GM20431 (cell line): ENCODE measurements at regions not wholly inside any gene's neighbourhood (a gene's known extent, or its start where the extent isn't known, plus 50 kb on each side); places are given as distances from the start of the nearest gene placed in this dataset.
"Not testable (repeated sequence)": the region's sequence is repeated elsewhere in the genome, so short reads cannot be mapped to it uniquely, and the experiment has no call there.

Source experiments
- in situ Hi-C: fragments of 300-500 bp; cut with MseI, MboI; formaldehyde crosslinking; loops from one replicate; pipeline ENCODE4 v1.15.0; 2020; ENCODE audit warnings: low sequenced_read_pairs; ENCODE audit not compliant: unreplicated experiment

DNA sequence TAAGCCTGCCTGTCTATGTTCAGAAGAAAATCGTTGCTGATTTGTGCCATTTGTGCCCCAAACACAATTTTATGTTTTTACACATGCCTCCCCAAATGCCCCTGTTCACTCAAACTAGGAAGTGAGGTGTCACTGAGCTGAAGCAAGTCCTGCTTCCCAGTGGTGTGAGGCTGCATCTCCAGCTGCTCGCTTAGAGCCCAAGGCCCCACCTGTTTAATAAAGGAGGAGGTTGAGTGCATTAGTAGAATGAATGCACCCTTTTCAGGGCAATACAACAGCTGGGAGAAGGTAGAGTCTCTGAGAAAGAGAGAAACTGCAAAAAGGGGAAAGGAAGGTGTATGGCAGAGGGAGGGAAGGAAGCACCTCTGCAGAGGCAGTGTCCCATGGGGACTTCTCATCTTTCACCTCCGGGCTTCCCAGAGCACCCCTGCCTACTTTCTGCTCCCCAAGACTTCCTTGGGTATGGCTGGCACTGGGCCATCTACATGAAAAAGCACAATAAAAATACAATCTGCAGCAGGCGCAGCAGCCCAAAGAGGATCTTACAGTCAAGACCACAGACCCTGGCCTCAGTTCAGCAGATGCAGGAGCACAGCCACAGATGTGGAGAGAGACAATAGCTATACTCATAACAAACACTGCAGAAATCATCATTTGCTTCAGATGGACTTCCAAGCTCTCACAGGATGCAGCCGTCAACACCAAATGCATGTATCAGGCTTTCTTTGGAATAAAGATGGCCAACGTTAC is 165.9 kb downstream of the POLR2M start:
- in situ Hi-C loops: loop anchor here (25.0 kb wide), 1 partner anchor 235 kb away; no protein-coding TSS in a partner anchor

DNA sequence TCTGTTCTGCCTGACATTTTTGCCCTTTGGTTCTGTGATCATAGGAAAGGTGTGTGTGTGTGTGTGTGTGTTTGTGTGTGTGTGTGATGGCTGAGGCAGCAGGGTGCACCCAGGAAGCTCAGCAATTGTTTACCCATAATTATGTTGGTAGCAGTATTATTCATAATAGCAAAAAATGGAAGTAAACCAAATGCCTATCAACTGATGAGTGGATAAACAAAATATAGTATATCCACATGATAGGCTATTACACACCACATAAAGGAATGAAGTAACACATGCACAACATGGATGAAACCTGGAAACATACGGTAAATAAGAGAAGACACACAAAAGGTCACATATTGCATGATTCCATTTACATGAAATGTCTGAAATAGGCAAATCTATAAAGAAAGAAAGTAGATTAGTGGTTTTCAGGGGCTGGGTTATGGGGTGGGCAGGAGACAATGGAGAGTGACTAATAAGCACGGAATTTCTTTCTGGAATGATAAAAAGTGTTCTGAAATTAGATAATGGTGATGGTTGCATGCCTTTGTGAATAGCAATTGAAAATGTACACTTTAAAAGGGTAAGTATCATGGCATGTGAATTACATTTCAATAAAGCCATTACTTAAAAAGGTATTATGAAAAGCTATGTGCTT is 167.2 kb downstream of the POLR2M start:
- in situ Hi-C loops: loop anchor here (25.0 kb wide), 1 partner anchor 236 kb away; no protein-coding TSS in a partner anchor

DNA sequence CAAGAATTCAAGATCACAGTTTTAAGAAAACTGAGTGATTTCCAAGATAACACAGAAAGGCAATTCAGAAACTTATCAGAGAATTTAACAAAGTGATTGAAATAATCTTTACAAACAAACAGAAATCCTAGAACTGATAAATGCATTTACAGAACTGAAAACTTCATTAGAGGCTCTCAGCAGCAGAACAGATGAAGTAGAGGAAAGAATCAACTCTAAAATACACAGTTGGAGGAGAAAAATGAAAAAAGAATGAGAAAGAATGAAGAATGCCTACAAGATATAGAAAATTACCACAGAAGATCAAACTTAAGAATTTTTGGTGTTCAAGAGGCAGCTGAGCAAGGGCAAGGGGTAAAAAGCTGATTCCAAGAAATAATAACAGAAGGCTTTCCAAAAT is 168.8 kb downstream of the POLR2M start:
- in situ Hi-C loops: no loop called here

DNA sequence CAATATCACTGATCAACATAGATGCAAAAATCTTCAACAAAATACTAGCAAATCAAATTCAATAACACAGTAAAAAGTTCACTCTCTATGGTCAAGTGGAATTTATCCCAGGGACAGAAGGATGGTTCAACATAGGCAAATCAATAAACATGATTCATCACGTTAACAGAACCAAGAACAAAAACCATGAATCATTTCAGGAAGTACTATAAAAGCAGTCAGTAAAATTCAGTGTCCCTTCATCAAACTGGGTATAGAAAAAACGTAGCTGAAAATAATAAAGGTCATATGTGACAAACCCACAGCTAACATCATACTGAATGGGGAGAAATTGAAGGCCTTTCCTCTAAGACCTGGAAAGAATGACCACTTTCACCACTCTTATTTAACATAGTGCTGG is 172.1 kb downstream of the POLR2M start:
- in situ Hi-C loops: no loop called here

DNA sequence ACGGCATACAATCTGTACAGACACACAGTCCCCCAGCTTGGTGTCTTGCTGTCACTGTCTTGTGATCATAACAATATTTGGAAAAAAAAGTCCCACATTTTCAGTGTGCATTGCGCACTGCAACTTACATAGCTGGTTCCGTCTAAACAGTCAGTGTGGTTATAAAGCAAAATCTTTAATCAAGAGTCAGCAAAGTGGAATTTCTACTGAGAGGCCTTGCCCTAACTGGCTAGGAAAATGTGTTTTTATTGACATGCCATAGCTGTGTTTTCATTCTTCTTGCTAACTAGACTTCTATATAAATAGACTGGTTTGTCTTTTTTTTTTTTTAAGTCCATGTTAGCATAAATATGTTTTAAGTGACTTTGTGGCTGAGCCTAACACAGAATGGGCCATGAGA is 174.8 kb downstream of the POLR2M start:
- in situ Hi-C loops: no loop called here

- in situ Hi-C loops: no loop called here
Measured at GRCh38 chr15:57881972-57882371, 175.5 kb downstream of the POLR2M start.

GRCh38 chr15:57883701-57884100 is 177.2 kb downstream of the POLR2M start:
- in situ Hi-C loops: no loop called here

DNA sequence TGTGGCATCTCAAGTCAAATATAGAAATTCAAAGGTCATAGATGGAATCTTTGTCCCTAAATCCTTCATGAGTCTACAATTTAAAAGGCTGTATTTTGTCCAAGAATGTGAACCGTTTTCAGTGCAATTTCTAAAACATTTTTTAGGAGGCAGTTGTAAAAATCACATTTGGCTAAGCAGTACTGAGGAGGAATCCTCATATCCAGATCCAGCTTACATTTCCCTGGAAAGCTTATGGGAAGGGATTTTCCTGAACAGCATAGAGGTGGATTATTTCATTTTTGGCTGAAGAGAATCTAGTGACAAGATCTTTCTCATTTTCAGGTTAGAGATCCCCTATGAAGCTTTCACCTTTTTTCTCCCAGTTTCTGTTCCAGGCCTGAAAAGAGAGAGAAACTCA is 178.4 kb downstream of the POLR2M start:
- in situ Hi-C loops: no loop called here

GRCh38 chr15:57885435-57885834 is 178.9 kb downstream of the POLR2M start:
- in situ Hi-C loops: no loop called here

- in situ Hi-C loops: no loop called here
Measured at GRCh38 chr15:57887825-57888224, 177.7 kb downstream of the ALDH1A2 start.

DNA sequence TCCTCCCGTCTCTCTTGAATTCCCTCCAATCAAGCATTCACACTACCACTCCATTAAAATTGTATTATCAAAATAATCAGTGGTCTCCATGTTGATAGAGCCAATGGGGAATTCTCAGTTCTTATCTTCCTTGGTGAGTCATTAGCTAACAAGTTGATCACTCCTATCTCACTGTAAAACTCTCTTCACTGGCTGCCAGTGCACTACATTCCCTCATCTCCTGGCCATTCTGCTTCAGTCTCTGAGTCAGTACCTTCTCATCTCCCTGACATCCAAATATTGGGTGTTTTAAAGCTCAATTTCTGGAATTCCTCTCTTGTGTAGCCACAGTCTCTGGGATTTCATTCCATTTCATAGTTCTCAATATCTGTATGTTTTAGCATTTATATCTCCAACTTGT is 175.2 kb downstream of the ALDH1A2 start:
- in situ Hi-C loops: no loop called here

DNA sequence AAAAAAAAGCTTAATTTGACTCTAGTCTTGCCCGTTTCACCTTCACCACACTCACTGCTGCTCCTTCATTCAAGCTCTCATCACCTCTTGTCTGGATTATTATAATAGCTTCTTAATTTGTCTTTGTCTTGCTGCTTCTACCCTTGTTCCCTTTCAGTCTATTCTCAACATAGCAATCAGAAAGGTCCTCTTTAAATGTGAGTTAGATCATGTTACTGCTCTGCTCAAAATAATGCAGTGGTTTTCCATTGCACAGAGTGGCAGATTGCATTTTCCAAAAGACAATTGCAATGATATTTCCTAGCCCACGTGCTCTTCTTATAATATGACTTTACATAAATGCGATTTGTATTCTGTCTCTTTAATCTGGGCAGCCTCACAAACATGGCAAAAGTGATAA is 174.6 kb downstream of the ALDH1A2 start:
- in situ Hi-C loops: no loop called here

DNA sequence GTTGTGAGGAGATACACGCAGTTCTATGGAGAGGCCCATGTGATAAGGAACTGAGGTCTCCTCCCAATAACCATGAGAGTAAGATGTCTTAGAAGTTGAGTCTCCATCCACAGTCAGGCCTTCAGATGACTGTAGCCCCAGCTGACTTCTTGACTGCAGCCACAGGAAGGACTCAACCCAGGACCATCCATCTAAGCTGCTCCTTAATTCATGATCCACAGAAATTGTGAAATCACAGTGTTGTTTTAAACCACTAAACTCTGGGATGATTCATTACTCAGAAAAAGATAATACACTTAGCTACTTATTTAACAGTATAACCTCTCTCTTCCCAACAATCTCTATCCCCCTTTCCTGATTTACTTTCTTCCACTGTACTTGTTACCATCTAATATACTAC is 173.3 kb downstream of the ALDH1A2 start:
- in situ Hi-C loops: no loop called here

DNA sequence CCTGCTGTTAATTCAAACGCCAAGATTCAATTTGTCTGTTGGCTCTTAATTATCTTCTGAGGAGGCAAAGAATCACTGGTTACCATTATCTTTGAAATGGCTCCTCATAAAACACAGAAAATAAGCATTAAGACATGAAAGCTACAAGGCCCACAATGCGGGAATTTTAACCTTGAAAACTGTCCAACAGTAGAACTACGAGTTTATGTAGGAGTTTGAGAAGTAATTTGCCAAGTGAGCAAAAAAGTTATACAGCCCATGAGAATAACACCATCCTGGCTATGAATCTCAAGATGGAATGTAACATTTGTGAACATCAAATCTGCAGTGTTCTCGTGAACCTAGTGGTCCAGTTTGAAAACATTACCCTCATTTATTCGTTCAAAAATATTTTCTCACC is 172.5 kb downstream of the ALDH1A2 start:
- in situ Hi-C loops: no loop called here

- in situ Hi-C loops: no loop called here
Measured at GRCh38 chr15:57895291-57895690, 170.2 kb downstream of the ALDH1A2 start.

- in situ Hi-C loops: no loop called here
Measured at GRCh38 chr15:57896114-57896513, 169.4 kb downstream of the ALDH1A2 start.

DNA sequence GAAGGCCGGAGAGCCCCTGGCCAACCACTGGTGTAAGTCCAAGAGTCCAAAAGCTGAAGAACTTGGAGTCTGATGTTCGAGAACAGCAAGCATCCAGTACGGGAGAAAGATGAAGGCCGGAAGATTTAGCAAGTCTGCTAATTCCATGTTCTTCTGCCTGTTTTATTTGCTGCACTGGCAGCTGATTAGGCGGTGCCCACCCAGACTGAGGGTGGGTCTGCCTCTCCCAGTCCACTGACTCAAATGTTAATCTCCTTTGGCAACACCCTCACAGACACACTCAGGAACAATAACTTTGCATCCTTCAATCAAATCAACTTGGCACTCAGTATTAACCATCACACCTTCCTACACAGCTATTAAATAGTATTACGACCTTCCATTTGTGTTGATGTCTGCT is 168.6 kb downstream of the ALDH1A2 start:
- in situ Hi-C loops: not testable (repeated sequence)

- in situ Hi-C loops: no loop called here
Measured at GRCh38 chr15:57897870-57898269, 167.6 kb downstream of the ALDH1A2 start.

DNA sequence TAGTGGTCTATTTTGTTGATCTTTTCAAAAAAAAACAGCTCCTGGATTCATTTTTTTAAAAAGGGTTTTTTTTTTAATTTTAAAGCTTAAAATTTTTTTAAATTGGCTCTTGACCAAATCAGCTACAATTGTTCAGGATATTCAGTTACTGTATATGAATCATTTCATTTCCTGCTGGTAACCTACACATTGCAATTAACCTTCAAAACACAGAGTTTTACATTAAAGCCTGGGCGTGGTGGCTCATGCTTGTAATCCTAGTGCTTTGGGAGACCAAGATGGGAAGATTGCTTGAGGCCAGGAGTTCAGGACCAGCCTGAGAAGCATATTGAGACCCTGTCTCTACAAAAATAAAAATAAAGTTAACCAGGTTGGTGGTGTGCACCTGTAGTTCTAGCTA is 163.4 kb downstream of the ALDH1A2 start:
- in situ Hi-C loops: no loop called here
